ENCODE measurements at regions not wholly inside any gene's neighbourhood (a gene's known extent, or its start where the extent isn't known, plus 50 kb on each side); places are given as distances from the start of the nearest gene placed in this dataset.
A peak's percentile ranks its signal among the peaks of the same experiment; 100 is the strongest.
"Not testable (repeated sequence)": the region's sequence is repeated elsewhere in the genome, so short reads cannot be mapped to it uniquely, and the experiment has no call there.

- not testable (repeated sequence) for H3K4me3 Mint-ChIP-seq; H3K36me3 Mint-ChIP-seq; DNase-seq; ATAC-seq (ENCODE audit: low read depth in 2 of 2); H3K9me3 Mint-ChIP-seq; H3K27ac Mint-ChIP-seq; H3K27me3 Mint-ChIP-seq; H3K4me1 Mint-ChIP-seq
Observed at GRCh38 chr13:76279766-76280165, 606.4 kb downstream of the KCTD12 start.

DNA sequence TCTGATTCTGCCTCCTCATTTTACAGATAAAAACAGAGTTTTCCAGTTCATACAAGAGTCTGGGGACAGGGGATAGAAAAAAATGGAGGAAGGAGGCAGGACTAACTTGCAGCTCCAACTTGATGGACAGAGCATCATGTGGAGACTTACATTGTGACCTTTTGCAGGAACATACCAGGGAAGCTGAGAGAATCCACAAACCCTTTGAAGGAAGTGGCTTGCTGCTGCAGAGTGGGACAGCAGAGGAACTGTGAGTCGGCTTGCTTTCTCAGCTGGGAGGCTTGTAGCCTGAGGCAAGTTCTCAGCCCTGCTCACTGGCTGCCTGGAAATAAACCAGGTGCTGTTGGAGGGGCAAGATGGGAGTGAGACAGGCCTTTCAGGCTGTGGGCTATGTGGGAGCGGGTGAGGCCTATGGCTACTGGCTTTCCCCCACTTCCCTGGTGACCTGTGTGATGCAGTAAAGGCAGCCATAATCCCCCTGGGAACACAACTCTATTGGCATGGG, 614.4 kb downstream of the KCTD12 start:
- DNase-seq (no peak), ATAC-seq (ENCODE audit: low read depth in 2 of 2) (no peak)
- H3K4me3 Mint-ChIP-seq: no peak overlapping the region
- peaks cover 0 to 28% (median 9%) of the 10 kb centered on the region in 7 donors for H3K9me3 Mint-ChIP-seq
- H3K36me3 Mint-ChIP-seq: no peaks in the 10 kb centered on the region
- no peaks in the 10 kb centered on the region for H3K4me1 Mint-ChIP-seq
- no peak overlapping the region for H3K27ac Mint-ChIP-seq
- peaks cover 0 to 9% (median 4%) of the 10 kb centered on the region in 3 donors for H3K27me3 Mint-ChIP-seq

- H3K36me3 Mint-ChIP-seq; H3K27me3 Mint-ChIP-seq; ATAC-seq (ENCODE audit: low read depth in 2 of 2): not testable (repeated sequence)
Observed at GRCh38 chr13:76268307-76268706, 617.9 kb downstream of the KCTD12 start.

GRCh38 chr13:76267216-76267615, 619.0 kb downstream of the KCTD12 start:
- Mint-ChIP-seq H3K4me1 (no peaks in the 10 kb centered on the region), H3K36me3 (no peaks in the 10 kb centered on the region), H3K27me3 (peaks cover 0 to 4% (median 0%) of the 10 kb centered on the region in 3 donors), H3K27ac (peak overlapping the region in 1 of 6 donors; percentile 15), H3K9me3 (peaks cover 0 to 21% (median 9%) of the 10 kb centered on the region in 7 donors), H3K4me3 (no peak overlapping the region)
- ATAC-seq (ENCODE audit: low read depth in 2 of 2) (no peak), DNase-seq (no peak)

More at GRCh38 chr13:76268307-76268706, 617.9 kb downstream of the KCTD12 start:
- H3K4me1 Mint-ChIP-seq, H3K27ac Mint-ChIP-seq, H3K4me3 Mint-ChIP-seq, DNase-seq: not testable (repeated sequence)
- peaks cover 0 to 28% (median 9%) of the 10 kb centered on the region in 7 donors for H3K9me3 Mint-ChIP-seq

DNA sequence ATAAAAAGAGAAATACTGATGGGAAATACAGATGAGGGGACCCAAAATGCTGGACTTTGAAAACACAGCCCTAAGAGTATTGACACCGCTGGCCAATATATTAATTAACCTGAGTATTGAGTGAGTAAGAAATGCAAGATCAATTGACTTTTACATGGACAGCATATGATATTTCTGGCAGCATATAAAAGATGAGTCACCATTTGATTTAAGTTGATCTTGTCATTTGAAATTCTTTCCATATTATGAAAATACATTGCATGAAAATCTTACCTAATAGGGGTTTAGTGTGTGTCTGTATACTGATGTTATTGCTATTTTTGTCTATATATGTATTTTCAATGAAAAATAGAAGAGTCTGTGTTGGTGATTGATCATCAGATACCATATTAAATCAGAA, 619.6 kb downstream of the KCTD12 start:
- no peak for DNase-seq
- ATAC-seq (ENCODE audit: low read depth in 2 of 2): no peak
- Mint-ChIP-seq H3K4me1 (no peaks in the 10 kb centered on the region), H3K4me3 (no peak overlapping the region), H3K27me3 (no peaks in the 10 kb centered on the region), H3K27ac (no peak overlapping the region), H3K36me3 (no peaks in the 10 kb centered on the region), H3K9me3 (peaks cover 0 to 20% (median 9%) of the 10 kb centered on the region in 7 donors)

DNA sequence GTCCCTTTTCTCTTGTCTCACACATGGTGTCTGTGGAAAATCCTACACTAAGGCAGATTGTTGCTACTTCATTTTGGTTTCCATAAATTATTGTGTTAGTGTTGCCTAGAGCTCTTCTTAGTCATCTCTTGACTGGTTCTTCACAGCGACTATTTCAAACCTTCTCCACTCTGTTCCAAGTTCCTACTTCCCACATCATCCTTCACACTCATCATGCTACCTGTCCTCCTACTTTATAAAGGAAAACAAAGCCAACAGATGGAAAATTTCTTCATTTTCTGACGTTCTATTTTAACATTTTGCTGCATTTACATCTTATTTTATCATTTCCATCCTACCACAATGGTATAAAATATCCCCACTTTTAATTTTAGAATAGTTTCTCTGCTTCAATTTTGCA, 614.1 kb downstream of the LMO7 start:
- Mint-ChIP-seq H3K9me3 (peaks cover 0 to 6% (median 3%) of the 10 kb centered on the region in 7 donors), H3K4me1 (no peaks in the 10 kb centered on the region), H3K4me3 (no peak overlapping the region), H3K36me3 (no peaks in the 10 kb centered on the region), H3K27me3 (peaks cover 0 to 14% (median 3%) of the 10 kb centered on the region in 3 donors), H3K27ac (no peak overlapping the region)
- DNase-seq (no peak), ATAC-seq (ENCODE audit: low read depth in 2 of 2) (no peak)

GRCh38 chr13:76245920-76246319, 609.8 kb downstream of the LMO7 start:
- DNase-seq (no peak), ATAC-seq (ENCODE audit: low read depth in 2 of 2) (no peak)
- Mint-ChIP-seq H3K9me3 (peaks cover 0 to 3% (median 0%) of the 10 kb centered on the region in 7 donors), H3K27ac (no peak overlapping the region), H3K4me1 (no peaks in the 10 kb centered on the region), H3K27me3 (peaks cover 0 to 11% (median 0%) of the 10 kb centered on the region in 3 donors), H3K4me3 (no peak overlapping the region), H3K36me3 (no peaks in the 10 kb centered on the region)

GRCh38 chr13:76245211-76245610, 609.1 kb downstream of the LMO7 start:
- no peak for DNase-seq
- no peak overlapping the region for H3K4me3 Mint-ChIP-seq
- ATAC-seq (ENCODE audit: low read depth in 2 of 2): no peak
- H3K4me1 Mint-ChIP-seq: no peaks in the 10 kb centered on the region
- H3K27me3 Mint-ChIP-seq: peaks cover 0 to 11% (median 0%) of the 10 kb centered on the region in 3 donors
- peaks cover 0 to 4% (median 0%) of the 10 kb centered on the region in 7 donors for H3K9me3 Mint-ChIP-seq
- H3K36me3 Mint-ChIP-seq: no peaks in the 10 kb centered on the region
- no peak overlapping the region for H3K27ac Mint-ChIP-seq

DNA sequence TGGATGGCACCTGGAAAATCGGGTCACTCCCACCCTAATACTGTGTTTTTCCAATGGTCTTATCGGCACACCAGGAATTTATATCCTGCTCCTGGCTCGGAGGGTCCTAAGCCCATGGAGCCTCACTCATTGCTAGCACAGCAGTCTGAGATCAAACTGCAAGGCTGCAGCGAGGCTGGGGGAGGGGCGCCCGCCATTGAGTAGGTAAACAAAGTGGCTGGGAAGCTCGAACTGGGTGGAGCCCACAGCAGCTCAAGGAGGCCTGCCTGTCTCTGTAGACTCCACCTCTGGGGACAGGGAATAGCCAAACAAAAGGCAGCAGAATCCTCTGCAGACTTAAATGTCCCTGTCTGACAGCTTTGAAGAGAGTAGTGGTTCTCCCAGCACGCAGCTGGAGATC, 607.0 kb downstream of the LMO7 start:
- H3K27me3 Mint-ChIP-seq: peaks cover 0 to 11% (median 0%) of the 10 kb centered on the region in 3 donors
- DNase-seq; H3K36me3 Mint-ChIP-seq; H3K4me1 Mint-ChIP-seq; ATAC-seq (ENCODE audit: low read depth in 2 of 2); H3K27ac Mint-ChIP-seq; H3K4me3 Mint-ChIP-seq; H3K9me3 Mint-ChIP-seq: not testable (repeated sequence)

GRCh38 chr13:76239031-76239680, 603.0 kb downstream of the LMO7 start:
- H3K27ac Mint-ChIP-seq: no peak overlapping the region
- DNase-seq: no peak
- H3K36me3 Mint-ChIP-seq: no peaks in the 10 kb centered on the region
- H3K27me3 Mint-ChIP-seq: peaks cover 0 to 5% (median 0%) of the 10 kb centered on the region in 3 donors
- no peaks in the 10 kb centered on the region for H3K4me1 Mint-ChIP-seq
- H3K9me3 Mint-ChIP-seq: peaks cover 0 to 4% (median 0%) of the 10 kb centered on the region in 7 donors
- no peak overlapping the region for H3K4me3 Mint-ChIP-seq
- ATAC-seq (ENCODE audit: low read depth in 2 of 2): no peak

DNA sequence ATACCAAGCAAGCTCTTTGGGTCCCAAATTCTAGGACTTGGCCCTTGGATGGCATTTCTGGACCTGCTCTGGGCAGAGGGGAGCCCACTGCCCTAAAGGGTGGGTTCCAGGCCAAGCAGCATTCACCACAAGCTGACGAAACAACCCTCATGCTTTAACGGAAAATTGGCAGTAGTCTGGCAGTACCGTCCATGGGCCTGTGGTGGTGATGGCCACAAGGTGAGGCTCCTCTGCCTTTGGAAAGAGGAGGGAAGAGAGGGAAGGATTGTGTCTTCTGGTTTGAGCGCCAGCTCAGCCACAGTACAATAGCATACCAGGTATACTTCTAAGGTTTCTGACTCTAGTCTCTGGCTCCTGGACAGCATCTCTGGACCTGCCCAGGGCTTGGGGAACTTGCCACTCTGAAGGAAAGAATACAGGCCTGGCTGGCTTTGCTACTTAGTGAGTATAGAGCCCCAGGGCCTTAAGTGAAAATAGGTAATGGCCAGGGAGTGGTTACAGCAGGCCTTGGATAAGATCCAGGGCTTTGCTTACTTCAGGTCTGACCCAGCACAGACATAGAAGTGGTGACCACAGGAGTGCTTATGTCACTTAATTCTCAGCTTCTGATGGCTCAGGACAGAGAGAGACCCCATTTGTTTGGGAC, 595.5 kb downstream of the LMO7 start:
- ATAC-seq (ENCODE audit: low read depth in 2 of 2) (no peak), DNase-seq (no peak)
- Mint-ChIP-seq H3K4me3 (no peak overlapping the region), H3K4me1 (no peaks in the 10 kb centered on the region), H3K27me3 (peaks cover 0 to 5% (median 5%) of the 10 kb centered on the region in 3 donors), H3K27ac (no peak overlapping the region), H3K36me3 (no peaks in the 10 kb centered on the region), H3K9me3 (peaks cover 0 to 2% (median 0%) of the 10 kb centered on the region in 7 donors)

- Mint-ChIP-seq H3K27me3 (peaks cover 0 to 5% (median 5%) of the 10 kb centered on the region in 3 donors), H3K4me3 (no peak overlapping the region), H3K4me1 (no peaks in the 10 kb centered on the region), H3K36me3 (no peaks in the 10 kb centered on the region), H3K9me3 (peaks cover 0 to 4% (median 0%) of the 10 kb centered on the region in 7 donors), H3K27ac (no peak overlapping the region)
- DNase-seq: no peak
- no peak for ATAC-seq (ENCODE audit: low read depth in 2 of 2)
Observed at GRCh38 chr13:76229281-76229680, 593.2 kb downstream of the LMO7 start.

DNA sequence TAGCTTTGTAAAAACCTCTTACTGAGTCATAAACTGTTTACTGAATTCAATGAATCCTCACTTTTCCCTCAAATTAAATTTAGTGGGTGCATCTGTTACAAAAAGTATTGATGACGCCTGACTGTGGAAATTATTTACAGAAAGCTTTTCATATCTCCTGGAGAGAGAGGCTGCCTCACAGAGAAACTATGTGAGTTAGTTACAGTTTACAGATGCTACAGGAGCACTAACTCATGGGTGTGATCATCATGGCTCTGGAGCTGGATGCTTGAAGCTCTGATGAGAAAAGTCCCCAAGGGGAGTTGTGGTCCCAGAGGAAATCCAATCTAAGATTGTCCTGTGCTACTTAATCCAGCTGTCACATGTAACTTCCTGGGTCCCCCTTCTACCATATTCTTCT, 590.8 kb downstream of the LMO7 start:
- Mint-ChIP-seq H3K4me1 (no peaks in the 10 kb centered on the region), H3K9me3 (peaks cover 0 to 4% (median 0%) of the 10 kb centered on the region in 7 donors), H3K27me3 (peaks cover 0 to 5% (median 0%) of the 10 kb centered on the region in 3 donors), H3K27ac (no peak overlapping the region), H3K4me3 (no peak overlapping the region), H3K36me3 (no peaks in the 10 kb centered on the region)
- no peak for DNase-seq
- no peak for ATAC-seq (ENCODE audit: low read depth in 2 of 2)
